GM21576 (cell line): ENCODE measurements at regions not wholly inside any gene's neighbourhood (a gene's known extent, or its start where the extent isn't known, plus 50 kb on each side); places are given as distances from the start of the nearest gene placed in this dataset.
"Not testable (repeated sequence)": the region's sequence is repeated elsewhere in the genome, so short reads cannot be mapped to it uniquely, and the experiment has no call there.

Experiments used
- ATAC-seq: cut with Tn5 transposase; IDR thresholded peaks from one replicate; pipeline ENCODE4 v1.9.1; 2021; ENCODE audit warnings: mild to moderate bottlenecking, moderate library complexity; ENCODE audit not compliant: unreplicated experiment

- no peak for ATAC-seq
These were observed 227.2 kb upstream of the FAM3C start for GRCh38 chr7:121623130-121623872.

GRCh38 chr7:121621937-121622336, 225.8 kb upstream of the FAM3C start:
- no peak for ATAC-seq

GRCh38 chr7:121620953-121621606, 225.0 kb upstream of the FAM3C start:
- no peak for ATAC-seq

GRCh38 chr7:121620206-121620605, 224.1 kb upstream of the FAM3C start:
- ATAC-seq: no peak

GRCh38 chr7:121618182-121618581, 222.1 kb upstream of the FAM3C start:
- ATAC-seq: no peak

- ATAC-seq: no peak
These were observed 214.1 kb upstream of the FAM3C start for GRCh38 chr7:121610243-121610642.

GRCh38 chr7:121609208-121609607, 213.1 kb upstream of the FAM3C start:
- no peak for ATAC-seq

- no peak for ATAC-seq
These were observed 212.7 kb upstream of the FAM3C start for GRCh38 chr7:121608785-121609184.

- not testable (repeated sequence) for ATAC-seq
These were observed 212.1 kb upstream of the FAM3C start for GRCh38 chr7:121608183-121608582.

- ATAC-seq: no peak
These were observed 209.2 kb upstream of the FAM3C start for GRCh38 chr7:121605317-121605680.

GRCh38 chr7:121604627-121605316, 208.7 kb upstream of the FAM3C start:
- no peak for ATAC-seq

GRCh38 chr7:121603886-121604285, 207.8 kb upstream of the FAM3C start:
- ATAC-seq: no peak

GRCh38 chr7:121599887-121600286, 203.8 kb upstream of the FAM3C start:
- no peak for ATAC-seq

GRCh38 chr7:121595758-121596696, 199.9 kb upstream of the FAM3C start:
- no peak for ATAC-seq

- ATAC-seq: no peak
These were observed 195.8 kb upstream of the FAM3C start for GRCh38 chr7:121591926-121592325.

- no peak for ATAC-seq
These were observed 191.3 kb upstream of the FAM3C start for GRCh38 chr7:121587435-121587834.

GRCh38 chr7:121582258-121582657, 186.2 kb upstream of the FAM3C start:
- ATAC-seq: no peak

GRCh38 chr7:121579639-121580038, 183.5 kb upstream of the FAM3C start:
- no peak for ATAC-seq

- ATAC-seq: no peak
These were observed 182.6 kb upstream of the FAM3C start for GRCh38 chr7:121578669-121579068.

- ATAC-seq: no peak
These were observed 180.2 kb upstream of the FAM3C start for GRCh38 chr7:121576148-121576917.
